ENCODE measurements at regions not wholly inside any gene's neighbourhood (a gene's known extent, or its start where the extent isn't known, plus 50 kb on each side); places are given as distances from the start of the nearest gene placed in this dataset.
"Not testable (repeated sequence)": the region's sequence is repeated elsewhere in the genome, so short reads cannot be mapped to it uniquely, and the experiment has no call there.

- ChIA-PET CTCF (no interaction called here), POLR2A (no interaction called here)
Observed at GRCh38 chr10:37733822-37734221, 123.6 kb downstream of the ZNF248 start.

GRCh38 chr10:37732685-37733084 lies 124.7 kb downstream of the ZNF248 start:
- ATAC-seq (no peak), DNase-seq (no peak)
- ChIA-PET POLR2A (interaction anchor here (0.6 kb wide), 1 partner anchor 80 kb away, joined by 3 read pairs; no protein-coding TSS in a partner anchor), CTCF (no interaction called here)
- Mint-ChIP-seq H3K27me3 (ENCODE audit: low read depth) (no peaks in the 10 kb centered on the region), H3K4me1 (ENCODE audit: low read depth) (no peaks in the 10 kb centered on the region), H3K27ac (no peak overlapping the region), H3K9me3 (ENCODE audit: insufficient read depth) (peaks cover 4% of the 10 kb centered on the region), H3K4me3 (no peak overlapping the region), H3K36me3 (ENCODE audit: low read depth) (no peaks in the 10 kb centered on the region)

More at GRCh38 chr10:37733822-37734221, 123.6 kb downstream of the ZNF248 start:
- Mint-ChIP-seq H3K36me3 (ENCODE audit: low read depth) (no peaks in the 10 kb centered on the region), H3K4me3 (no peak overlapping the region), H3K4me1 (ENCODE audit: low read depth) (no peaks in the 10 kb centered on the region), H3K9me3 (ENCODE audit: insufficient read depth) (peaks cover 4% of the 10 kb centered on the region), H3K27me3 (ENCODE audit: low read depth) (no peaks in the 10 kb centered on the region), H3K27ac (no peak overlapping the region)
- no peak for DNase-seq
- no peak for ATAC-seq

GRCh38 chr10:37728830-37729229 lies 128.6 kb downstream of the ZNF248 start:
- Mint-ChIP-seq H3K9me3 (ENCODE audit: insufficient read depth) (peaks cover 4% of the 10 kb centered on the region), H3K27me3 (ENCODE audit: low read depth) (no peaks in the 10 kb centered on the region), H3K4me1 (ENCODE audit: low read depth) (no peaks in the 10 kb centered on the region), H3K27ac (no peak overlapping the region), H3K4me3 (no peak overlapping the region), H3K36me3 (ENCODE audit: low read depth) (no peaks in the 10 kb centered on the region)
- ATAC-seq, result no peak
- CTCF ChIA-PET, result no interaction called here
- POLR2A ChIA-PET, result no interaction called here
- DNase-seq, result no peak

GRCh38 chr10:37727491-37728352 lies 129.7 kb downstream of the ZNF248 start:
- no peaks in the 10 kb centered on the region for H3K27me3 Mint-ChIP-seq (ENCODE audit: low read depth)
- peaks cover 4% of the 10 kb centered on the region for H3K9me3 Mint-ChIP-seq (ENCODE audit: insufficient read depth)
- POLR2A ChIA-PET, result no interaction called here
- no peak for ATAC-seq
- no peak overlapping the region for H3K4me3 Mint-ChIP-seq
- no peak for DNase-seq
- H3K4me1 Mint-ChIP-seq (ENCODE audit: low read depth), result no peaks in the 10 kb centered on the region
- no peaks in the 10 kb centered on the region for H3K36me3 Mint-ChIP-seq (ENCODE audit: low read depth)
- no peak overlapping the region for H3K27ac Mint-ChIP-seq
- CTCF ChIA-PET, result no interaction called here

- H3K36me3 Mint-ChIP-seq (ENCODE audit: low read depth), result no peaks in the 10 kb centered on the region
- DNase-seq (no peak), ATAC-seq (no peak)
- no peak overlapping the region for H3K27ac Mint-ChIP-seq
- POLR2A ChIA-PET, result no interaction called here
- CTCF ChIA-PET, result no interaction called here
- peaks cover 23% of the 10 kb centered on the region for H3K9me3 Mint-ChIP-seq (ENCODE audit: insufficient read depth)
- no peaks in the 10 kb centered on the region for H3K27me3 Mint-ChIP-seq (ENCODE audit: low read depth)
- H3K4me3 Mint-ChIP-seq, result no peak overlapping the region
- H3K4me1 Mint-ChIP-seq (ENCODE audit: low read depth), result no peaks in the 10 kb centered on the region
Observed at GRCh38 chr10:37721100-37721499, 136.3 kb downstream of the ZNF248 start.

GRCh38 chr10:37718060-37718459 lies 139.3 kb downstream of the ZNF248 start:
- ATAC-seq; H3K27me3 Mint-ChIP-seq (ENCODE audit: low read depth); DNase-seq; CTCF ChIA-PET; POLR2A ChIA-PET; H3K4me1 Mint-ChIP-seq (ENCODE audit: low read depth); H3K27ac Mint-ChIP-seq; H3K4me3 Mint-ChIP-seq; H3K36me3 Mint-ChIP-seq (ENCODE audit: low read depth): not testable (repeated sequence)
- peaks cover 28% of the 10 kb centered on the region for H3K9me3 Mint-ChIP-seq (ENCODE audit: insufficient read depth)

GRCh38 chr10:37713642-37714041 lies 143.8 kb downstream of the ZNF248 start:
- H3K27me3 Mint-ChIP-seq (ENCODE audit: low read depth), result no peaks in the 10 kb centered on the region
- H3K9me3 Mint-ChIP-seq (ENCODE audit: insufficient read depth), result peaks cover 20% of the 10 kb centered on the region
- H3K36me3 Mint-ChIP-seq (ENCODE audit: low read depth), result no peaks in the 10 kb centered on the region
- CTCF ChIA-PET, result no interaction called here
- no peak for DNase-seq
- POLR2A ChIA-PET, result no interaction called here
- no peak overlapping the region for H3K27ac Mint-ChIP-seq
- no peak overlapping the region for H3K4me3 Mint-ChIP-seq
- no peaks in the 10 kb centered on the region for H3K4me1 Mint-ChIP-seq (ENCODE audit: low read depth)
- no peak for ATAC-seq

- Mint-ChIP-seq H3K4me3 (no peak overlapping the region), H3K27me3 (ENCODE audit: low read depth) (no peaks in the 10 kb centered on the region), H3K9me3 (ENCODE audit: insufficient read depth) (peaks cover 15% of the 10 kb centered on the region), H3K36me3 (ENCODE audit: low read depth) (no peaks in the 10 kb centered on the region), H3K27ac (no peak overlapping the region), H3K4me1 (ENCODE audit: low read depth) (no peaks in the 10 kb centered on the region)
- CTCF ChIA-PET, result no interaction called here
- ATAC-seq, result no peak
- POLR2A ChIA-PET, result no interaction called here
- DNase-seq, result no peak
Observed at GRCh38 chr10:37713132-37713501, 144.3 kb downstream of the ZNF248 start.

GRCh38 chr10:37712489-37713131 lies 144.8 kb downstream of the ZNF248 start:
- CTCF ChIA-PET, result no interaction called here
- ATAC-seq (no peak), DNase-seq (no peak)
- peaks cover 10% of the 10 kb centered on the region for H3K9me3 Mint-ChIP-seq (ENCODE audit: insufficient read depth)
- no peak overlapping the region for H3K27ac Mint-ChIP-seq
- POLR2A ChIA-PET, result no interaction called here
- no peaks in the 10 kb centered on the region for H3K27me3 Mint-ChIP-seq (ENCODE audit: low read depth)
- H3K4me1 Mint-ChIP-seq (ENCODE audit: low read depth), result no peaks in the 10 kb centered on the region
- H3K4me3 Mint-ChIP-seq, result no peak overlapping the region
- H3K36me3 Mint-ChIP-seq (ENCODE audit: low read depth), result no peaks in the 10 kb centered on the region

GRCh38 chr10:37711617-37712488 lies 145.6 kb downstream of the ZNF248 start:
- Mint-ChIP-seq H3K27ac (no peak overlapping the region), H3K36me3 (ENCODE audit: low read depth) (no peaks in the 10 kb centered on the region), H3K4me3 (no peak overlapping the region), H3K27me3 (ENCODE audit: low read depth) (no peaks in the 10 kb centered on the region), H3K4me1 (ENCODE audit: low read depth) (no peaks in the 10 kb centered on the region), H3K9me3 (ENCODE audit: insufficient read depth) (peaks cover 9% of the 10 kb centered on the region)
- no peak for ATAC-seq
- no peak for DNase-seq
- POLR2A ChIA-PET, result interaction anchor here (0.6 kb wide), 1 partner anchor 453 kb away, joined by 3 read pairs; no protein-coding TSS in a partner anchor
- CTCF ChIA-PET, result no interaction called here

GRCh38 chr10:37710831-37711616 lies 146.4 kb downstream of the ZNF248 start:
- Mint-ChIP-seq H3K9me3 (ENCODE audit: insufficient read depth) (peaks cover 3% of the 10 kb centered on the region), H3K4me1 (ENCODE audit: low read depth) (no peaks in the 10 kb centered on the region), H3K27me3 (ENCODE audit: low read depth) (no peaks in the 10 kb centered on the region), H3K4me3 (no peak overlapping the region), H3K27ac (no peak overlapping the region), H3K36me3 (ENCODE audit: low read depth) (no peaks in the 10 kb centered on the region)
- ChIA-PET CTCF (no interaction called here), POLR2A (interaction anchor here (0.6 kb wide), 1 partner anchor 452 kb away, joined by 3 read pairs; no protein-coding TSS in a partner anchor)
- DNase-seq (no peak), ATAC-seq (no peak)
